ENCODE measurements at regions not wholly inside any gene's neighbourhood (a gene's known extent, or its start where the extent isn't known, plus 50 kb on each side); places are given as distances from the start of the nearest gene placed in this dataset.

- Histone ChIP-seq H3K4me2 (ENCODE audit: control insufficient read depth, extremely low read depth, insufficient read depth, low read depth, low read length) (no peak overlapping the region), H3K79me2 (ENCODE audit: control insufficient read depth, insufficient read depth, low read length) (no peaks in the 10 kb centered on the region), H3K27me3 (ENCODE audit: control insufficient read depth, extremely low read depth, insufficient read depth, low read length) (no peaks in the 10 kb centered on the region), H4K20me1 (ENCODE audit: control insufficient read depth, extremely low read depth, insufficient read depth, low read length) (no peaks in the 10 kb centered on the region), H3K9me1 (ENCODE audit: control insufficient read depth, extremely low read depth, insufficient read depth, low read length) (no peaks in the 10 kb centered on the region), H3K9me3 (ENCODE audit: control insufficient read depth, low read depth, low read length) (no peaks in the 10 kb centered on the region), H3K36me3 (ENCODE audit: control insufficient read depth in 2 of 2, extremely low read depth in 1 of 2, insufficient read depth in 2 of 2, low read length in 2 of 2) (no peaks in the 10 kb centered on the region), H3K4me3 (ENCODE audit: control insufficient read depth in 2 of 3, extremely low read depth in 1 of 3, insufficient read depth in 2 of 3, low read depth in 1 of 3, low read length in 3 of 3) (no peak overlapping the region), H3K27ac (ENCODE audit: control insufficient read depth, insufficient read depth, low read length) (no peak overlapping the region), H2AFZ (ENCODE audit: control insufficient read depth, low read length) (no peak overlapping the region), H3K4me1 (ENCODE audit: control insufficient read depth, extremely low read depth, insufficient read depth, low read length) (peaks cover 4% of the 10 kb centered on the region), H3K9ac (ENCODE audit: control insufficient read depth, extremely low read depth, insufficient read depth, low read length) (no peak overlapping the region)
- DNase-seq (ENCODE audit: low read depth, low spot score): no peak
- FAIRE-seq: no peak
- dilution Hi-C loops (cut with MboI; ENCODE audit: extremely low pct_ligation_motif_present, low sequenced_read_pairs): no loop called here
- TF ChIP-seq EZH2 (IDR thresholded peaks at IDR 0.05; ENCODE audit: low read length): no peak
- TF ChIP-seq, protein P1, sequence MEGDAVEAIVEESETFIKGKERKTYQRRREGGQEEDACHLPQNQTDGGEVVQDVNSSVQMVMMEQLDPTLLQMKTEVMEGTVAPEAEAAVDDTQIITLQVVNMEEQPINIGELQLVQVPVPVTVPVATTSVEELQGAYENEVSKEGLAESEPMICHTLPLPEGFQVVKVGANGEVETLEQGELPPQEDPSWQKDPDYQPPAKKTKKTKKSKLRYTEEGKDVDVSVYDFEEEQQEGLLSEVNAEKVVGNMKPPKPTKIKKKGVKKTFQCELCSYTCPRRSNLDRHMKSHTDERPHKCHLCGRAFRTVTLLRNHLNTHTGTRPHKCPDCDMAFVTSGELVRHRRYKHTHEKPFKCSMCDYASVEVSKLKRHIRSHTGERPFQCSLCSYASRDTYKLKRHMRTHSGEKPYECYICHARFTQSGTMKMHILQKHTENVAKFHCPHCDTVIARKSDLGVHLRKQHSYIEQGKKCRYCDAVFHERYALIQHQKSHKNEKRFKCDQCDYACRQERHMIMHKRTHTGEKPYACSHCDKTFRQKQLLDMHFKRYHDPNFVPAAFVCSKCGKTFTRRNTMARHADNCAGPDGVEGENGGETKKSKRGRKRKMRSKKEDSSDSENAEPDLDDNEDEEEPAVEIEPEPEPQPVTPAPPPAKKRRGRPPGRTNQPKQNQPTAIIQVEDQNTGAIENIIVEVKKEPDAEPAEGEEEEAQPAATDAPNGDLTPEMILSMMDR (optimal IDR thresholded peaks at IDR 0.05 in 1 of 3, IDR thresholded peaks at IDR 0.05 in 1 of 3, conservative IDR thresholded peaks at IDR 0.05 in 1 of 3; ENCODE audit: extremely low read depth in 1 of 3, insufficient read depth in 2 of 3, low read length in 3 of 3): no peak
These were observed 968.7 kb downstream of the GATA3 start for GRCh38 chr10:9023206-9023605.

DNA sequence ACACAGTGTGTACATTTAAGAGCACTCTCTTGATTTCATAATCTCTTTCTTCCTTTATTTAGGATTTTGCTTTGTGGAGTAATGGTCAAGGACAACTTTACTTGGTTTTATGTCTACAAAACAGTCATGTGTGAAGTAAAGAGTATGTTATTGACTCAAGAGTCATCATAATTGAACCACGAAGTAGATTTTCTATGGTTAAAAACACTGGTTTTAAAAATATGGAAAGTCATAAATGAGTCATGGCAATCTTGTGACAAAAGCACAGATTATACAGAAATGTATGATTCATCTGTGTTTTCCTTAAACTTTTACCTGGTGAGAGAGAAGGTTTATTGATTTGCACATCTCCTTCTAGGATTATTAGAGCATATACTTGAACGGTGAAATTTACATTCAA is 969.7 kb downstream of the GATA3 start:
- Histone ChIP-seq H4K20me1 (ENCODE audit: control insufficient read depth, extremely low read depth, insufficient read depth, low read length) (no peaks in the 10 kb centered on the region), H3K9me3 (ENCODE audit: control insufficient read depth, low read depth, low read length) (no peaks in the 10 kb centered on the region), H3K9me1 (ENCODE audit: control insufficient read depth, extremely low read depth, insufficient read depth, low read length) (no peaks in the 10 kb centered on the region), H3K9ac (ENCODE audit: control insufficient read depth, extremely low read depth, insufficient read depth, low read length) (no peak overlapping the region), H3K27ac (ENCODE audit: control insufficient read depth, insufficient read depth, low read length) (peak overlapping the region; percentile 65), H3K4me1 (ENCODE audit: control insufficient read depth, extremely low read depth, insufficient read depth, low read length) (peaks cover 4% of the 10 kb centered on the region), H3K27me3 (ENCODE audit: control insufficient read depth, extremely low read depth, insufficient read depth, low read length) (no peaks in the 10 kb centered on the region), H3K4me3 (ENCODE audit: control insufficient read depth in 2 of 3, extremely low read depth in 1 of 3, insufficient read depth in 2 of 3, low read depth in 1 of 3, low read length in 3 of 3) (no peak overlapping the region), H3K79me2 (ENCODE audit: control insufficient read depth, insufficient read depth, low read length) (no peaks in the 10 kb centered on the region), H3K36me3 (ENCODE audit: control insufficient read depth in 2 of 2, extremely low read depth in 1 of 2, insufficient read depth in 2 of 2, low read length in 2 of 2) (no peaks in the 10 kb centered on the region), H2AFZ (ENCODE audit: control insufficient read depth, low read length) (no peak overlapping the region), H3K4me2 (ENCODE audit: control insufficient read depth, extremely low read depth, insufficient read depth, low read depth, low read length) (peak overlapping the region; percentile 25)
- FAIRE-seq (peak; percentile 59), DNase-seq (ENCODE audit: low read depth, low spot score) (no peak)
- dilution Hi-C loops (cut with MboI; ENCODE audit: extremely low pct_ligation_motif_present, low sequenced_read_pairs): no loop called here
- TF ChIP-seq, protein P1 (optimal IDR thresholded peaks at IDR 0.05 in 1 of 3, IDR thresholded peaks at IDR 0.05 in 1 of 3, conservative IDR thresholded peaks at IDR 0.05 in 1 of 3; ENCODE audit: extremely low read depth in 1 of 3, insufficient read depth in 2 of 3, low read length in 3 of 3): no peak
- no peak for TF ChIP-seq EZH2 (IDR thresholded peaks at IDR 0.05; ENCODE audit: low read length)
